IMR-90 (cell line): ENCODE measurements at regions not wholly inside any gene's neighbourhood (a gene's known extent, or its start where the extent isn't known, plus 50 kb on each side); places are given as distances from the start of the nearest gene placed in this dataset.

Experiments
- ATAC-seq: fragments of 200-7000 bp; cut with Tn5 transposase; 2 replicates; pipeline ENCODE4 v1.9.1; 2020; ENCODE audit warnings: low read depth, mild to moderate bottlenecking, moderate library complexity
- BruUV-seq: library from RNA; stranded (reverse); fragments of 400-500 nt; replicated peaks from 2 replicates; lab custom pipeline; 2021; lab: Mats Ljungman, UMichigan
- CTCF ChIA-PET: fragments of 300-600 bp; formaldehyde crosslinking; extraction: SDS; loops from one replicate; lab custom pipeline; 2021; ENCODE audit warnings: antibody characterized with exemption; lab: Yijun Ruan, JAX
- POLR2A ChIA-PET: fragments of 300-600 bp; sonication (Branson Sonifier 250); formaldehyde crosslinking; loops from one replicate; lab custom pipeline; 2022; ENCODE audit warnings: antibody characterized with exemption; ENCODE audit not compliant: unreplicated experiment; lab: Charles Lee
- DNase-seq: peaks from one replicate; pipeline ENCODE4 v3.0.0; 2013
- H2AFZ ChIP-seq: replicated peaks from 2 replicates; pipeline ENCODE3; 2013; ENCODE audit warnings: low read length, mild to moderate bottlenecking; ENCODE audit not compliant: poor library complexity
- H2AK5ac ChIP-seq: 2 replicates; pipeline ENCODE4 v1.6.1; 2013; ENCODE audit warnings: low read depth, low read length, inconsistent platforms
- H2AK9ac ChIP-seq: replicated peaks from 2 replicates; pipeline ENCODE3; 2013; ENCODE audit warnings: mild to moderate bottlenecking, low read depth, low read length, moderate library complexity; ENCODE audit not compliant: poor library complexity
- H2BK120ac ChIP-seq: 2 replicates; pipeline ENCODE4 v1.6.1; 2013; ENCODE audit warnings: low read depth, low read length, inconsistent platforms
- H2BK15ac ChIP-seq: 3 replicates; pipeline ENCODE4 v1.6.1; 2013; ENCODE audit warnings: low read depth, low read length, inconsistent platforms
- H2BK20ac ChIP-seq: 2 replicates; pipeline ENCODE4 v1.6.1; 2013; ENCODE audit warnings: low read depth, mild to moderate bottlenecking, inconsistent platforms, low read length, moderate library complexity
- H2BK5ac ChIP-seq: 2 replicates; pipeline ENCODE4 v1.6.1; 2013; ENCODE audit warnings: mild to moderate bottlenecking, low read depth, low read length, inconsistent platforms; ENCODE audit not compliant: poor library complexity, severe bottlenecking
- H3K14ac ChIP-seq: replicated peaks from 2 replicates; pipeline ENCODE4 v1.6.1; 2013; ENCODE audit warnings: low read depth, low read length, inconsistent platforms
- H3K18ac ChIP-seq: 2 replicates; pipeline ENCODE4 v1.6.1; 2013; ENCODE audit warnings: low read depth, low read length, control low read depth
- H3K23ac ChIP-seq: 2 replicates; pipeline ENCODE4 v1.6.1; 2013; ENCODE audit warnings: low read depth, low read length, inconsistent platforms
- H3K27ac ChIP-seq: 2 replicates; pipeline ENCODE4 v1.5.1; 2013; ENCODE audit warnings: mild to moderate bottlenecking, control low read depth, low read length; ENCODE audit not compliant: insufficient read depth
- H3K27me3 ChIP-seq: 2 replicates; pipeline ENCODE4 v1.6.1; 2013; ENCODE audit warnings: low read length; ENCODE audit not compliant: control insufficient read depth, insufficient read depth
- H3K36me3 ChIP-seq: 2 replicates; pipeline ENCODE4 v1.6.1; 2013; ENCODE audit warnings: low read length, mixed read lengths; ENCODE audit not compliant: control insufficient read depth, insufficient read depth
- H3K4ac ChIP-seq: 2 replicates; pipeline ENCODE4 v1.6.1; 2013; ENCODE audit warnings: low read depth, low read length, inconsistent platforms
- H3K4me1 ChIP-seq: 2 replicates; pipeline ENCODE4 v1.6.1; 2013; ENCODE audit warnings: low read length, mixed read lengths; ENCODE audit not compliant: control insufficient read depth, insufficient read depth
- H3K4me2 ChIP-seq: 2 replicates; pipeline ENCODE4 v1.6.1; 2013; ENCODE audit warnings: low read depth, mild to moderate bottlenecking, control low read depth, low read length, moderate library complexity
- H3K4me3 ChIP-seq: 2 replicates; pipeline ENCODE4 v1.5.1; 2013; ENCODE audit warnings: low read depth, mild to moderate bottlenecking, control low read depth, low read length, moderate library complexity; ENCODE audit not compliant: insufficient read depth
- H3K56ac ChIP-seq: 2 replicates; pipeline ENCODE4 v1.6.1; 2013; ENCODE audit warnings: low read length, inconsistent platforms; ENCODE audit not compliant: insufficient read depth; ENCODE audit errors: extremely low read depth
- H3K79me1 ChIP-seq, 2 experiments: 2 replicates each; pipeline ENCODE4 v1.6.1; 2013; ENCODE audit warnings: low read length in 2 of 2, inconsistent platforms in 1 of 2, low read depth in 1 of 2
- H3K9ac ChIP-seq: 2 replicates; pipeline ENCODE4 v1.6.1; 2013; ENCODE audit warnings: low read depth, low read length, control low read depth
- H3K9me1 ChIP-seq: 2 replicates; pipeline ENCODE4 v1.6.1; 2013; ENCODE audit warnings: low read length, inconsistent platforms; ENCODE audit not compliant: insufficient read depth
- H3K9me3 ChIP-seq: 2 replicates; pipeline ENCODE4 v1.6.1; 2013; ENCODE audit warnings: low read length; ENCODE audit not compliant: control insufficient read depth, insufficient read depth
- H4K20me1 ChIP-seq: 2 replicates; pipeline ENCODE4 v1.6.1; 2013; ENCODE audit warnings: low read length, inconsistent platforms; ENCODE audit not compliant: insufficient read depth
- H4K5ac ChIP-seq: 2 replicates; pipeline ENCODE4 v1.6.1; 2013; ENCODE audit warnings: mild to moderate bottlenecking, low read depth, low read length, control low read depth
- H4K8ac ChIP-seq, 2 experiments: 2 replicates each; pipeline ENCODE4 v1.6.1; 2013; ENCODE audit warnings: low read depth in 2 of 2, low read length in 2 of 2, control low read depth in 1 of 2, inconsistent platforms in 1 of 2
- H4K91ac ChIP-seq: 2 replicates; pipeline ENCODE4 v1.6.1; 2013; ENCODE audit warnings: low read depth, low read length, inconsistent platforms; ENCODE audit not compliant: insufficient read depth
- MXI1 ChIP-seq: IDR thresholded peaks from 2 replicates; pipeline ENCODE4 v1.6.1; 2012; ENCODE audit warnings: low read depth, mild to moderate bottlenecking, low read length, moderate library complexity, borderline replicate concordance
- RCOR1 ChIP-seq: IDR thresholded peaks from 2 replicates; pipeline ENCODE4 v1.6.1; 2012; ENCODE audit warnings: mild to moderate bottlenecking, low read length, improper control_type of control experiment; ENCODE audit not compliant: insufficient replicate concordance
- USF2 ChIP-seq: fragments of 150-350 bp; IDR thresholded peaks from 2 replicates; pipeline ENCODE4 v1.6.1; 2017; ENCODE audit warnings: mild to moderate bottlenecking, antibody characterized with exemption, low read length, low read depth
- dilution Hi-C: fragments of 300-500 bp; cut with HindIII; formaldehyde crosslinking; loops from one replicate; pipeline ENCODE4 v1.14.3; 2018; ENCODE audit warnings: low sequenced_read_pairs; ENCODE audit not compliant: unreplicated experiment
- in situ Hi-C: fragments of 300-500 bp; cut with MboI; formaldehyde crosslinking; loops from 3 replicates; pipeline ENCODE4 v1.14.3; 2019; ENCODE audit warnings: low sequenced_read_pairs, inconsistent platforms, mixed read lengths
- intact Hi-C: fragments of 100-400 bp; cut with micrococcal nuclease; formaldehyde crosslinking; loops from 2 replicates; pipeline ENCODE4 v1.10.0; 2022

GRCh38 chr18:67023059-67023458 is 419.2 kb upstream of the CDH19 start:
- Histone ChIP-seq H3K9me1 (no peaks in the 10 kb centered on the region), H2AK9ac (no peak overlapping the region), H4K5ac (no peak overlapping the region), H3K23ac (no peak overlapping the region), H3K56ac (no peak overlapping the region), H2AK5ac (no peak overlapping the region), H3K18ac (no peak overlapping the region), H3K4ac (no peak overlapping the region), H2BK15ac (no peak overlapping the region), H2AFZ (no peak overlapping the region), H3K4me3 (no peak overlapping the region), H3K27me3 (no peaks in the 10 kb centered on the region), H3K4me1 (no peaks in the 10 kb centered on the region), H4K91ac (no peak overlapping the region), H3K9me3 (no peaks in the 10 kb centered on the region), H2BK5ac (no peak overlapping the region), H4K8ac (no peak overlapping the region), H3K14ac (no peak overlapping the region), H4K20me1 (no peaks in the 10 kb centered on the region), H3K9ac (no peak overlapping the region), H2BK120ac (no peak overlapping the region), H2BK20ac (no peak overlapping the region), H3K79me1 (no peaks in the 10 kb centered on the region), H3K4me2 (no peak overlapping the region), H3K36me3 (no peaks in the 10 kb centered on the region), H3K27ac (no peak overlapping the region)
- no peak for ATAC-seq
- in situ Hi-C loops = no loop called here
- TF ChIP-seq RCOR1 (no peak), MXI1 (no peak), USF2 (no peak)
- no TSS peak for BruUV-seq
- dilution Hi-C loops = no loop called here
- ChIA-PET CTCF (no interaction called here), POLR2A (no interaction called here)
- intact Hi-C loops = no loop called here
- DNase-seq = no peak
